ENCODE measurements at regions not wholly inside any gene's neighbourhood (a gene's known extent, or its start where the extent isn't known, plus 50 kb on each side); places are given as distances from the start of the nearest gene placed in this dataset.
A peak's percentile ranks its signal among the peaks of the same experiment; 100 is the strongest.
"Not testable (repeated sequence)": the region's sequence is repeated elsewhere in the genome, so short reads cannot be mapped to it uniquely, and the experiment has no call there.

DNA sequence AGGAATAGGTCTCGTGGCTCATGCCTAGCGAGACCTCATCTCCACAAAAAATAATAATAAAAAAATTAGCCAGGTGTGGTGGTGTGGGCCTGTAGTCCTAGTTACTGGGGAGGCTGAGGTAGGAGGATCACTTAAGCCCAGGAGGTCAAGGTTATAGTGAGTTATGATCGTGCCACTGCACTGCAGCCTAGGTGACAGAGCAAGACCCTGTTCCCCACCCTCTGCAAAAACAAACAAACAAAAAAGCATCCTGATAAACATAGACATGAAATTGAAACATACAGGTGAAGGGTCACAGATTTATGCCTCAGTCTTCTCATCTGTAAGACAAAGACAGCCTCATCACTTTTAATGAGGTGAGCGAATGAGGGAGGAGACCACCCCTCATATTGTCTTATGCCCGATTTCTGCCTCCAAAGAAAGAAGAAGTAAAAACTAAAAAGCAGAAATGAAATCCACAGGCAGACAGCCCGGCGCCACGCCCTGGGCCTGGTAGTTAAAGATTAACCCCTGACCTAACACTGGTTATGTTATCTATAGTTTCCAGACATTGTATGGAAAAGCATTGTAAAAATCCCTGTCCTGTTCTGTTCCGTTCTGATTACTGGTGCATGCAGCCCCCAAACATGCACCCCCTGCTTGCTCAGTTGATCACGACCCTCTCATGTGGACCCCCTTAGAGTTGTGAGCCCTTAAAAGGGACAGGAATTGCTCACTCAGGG is 138.5 kb downstream of the OR2B2 start:
- not testable (repeated sequence) for DNase-seq (ENCODE audit: low read depth, low spot score)

- peak; percentile 26 for DNase-seq (ENCODE audit: low read depth, low spot score)
Measured at GRCh38 chr6:27772261-27773001, 139.8 kb downstream of the OR2B2 start.

GRCh38 chr6:27771235-27771634 is 141.0 kb downstream of the OR2B2 start:
- DNase-seq (ENCODE audit: low read depth, low spot score): no peak

DNA sequence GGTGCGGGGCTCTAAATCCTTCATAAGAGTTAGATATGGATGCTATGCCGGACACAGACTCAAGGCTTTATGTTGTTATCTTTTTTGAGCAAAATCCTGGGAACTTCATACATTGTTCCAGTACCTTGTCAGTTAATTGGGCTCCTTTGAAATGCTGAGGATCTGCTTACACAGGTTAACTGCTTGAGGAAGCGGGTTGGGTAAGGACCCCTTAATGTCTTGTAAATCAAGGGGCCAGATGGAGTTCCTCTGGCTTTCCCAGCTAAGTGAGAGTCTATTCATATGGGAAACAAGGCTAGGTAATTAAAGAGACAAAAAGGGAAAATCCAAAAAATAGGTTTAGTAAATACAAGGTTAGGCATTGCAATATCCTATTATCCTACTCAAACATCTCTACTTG is 141.5 kb downstream of the OR2B2 start:
- DNase-seq (ENCODE audit: low read depth, low spot score): no peak

DNA sequence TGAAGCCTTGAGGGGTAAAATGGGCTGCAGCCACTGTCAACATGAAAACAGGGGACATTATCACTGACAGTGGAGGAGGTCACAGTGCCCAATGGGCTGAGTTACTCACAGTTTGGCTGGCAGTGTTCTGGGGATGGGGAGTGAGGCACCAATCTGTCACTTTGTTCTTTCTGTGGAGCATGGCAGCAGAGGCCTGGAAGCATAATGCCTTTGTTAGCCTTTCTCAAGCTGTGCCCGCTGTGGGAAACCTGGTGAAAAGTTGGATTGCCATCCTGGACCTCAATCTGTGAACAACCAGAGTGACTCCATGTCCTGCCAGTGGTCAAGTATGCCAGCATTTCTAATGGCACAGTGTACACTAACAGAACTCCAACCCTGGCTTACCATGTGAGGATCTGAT is 143.6 kb downstream of the OR2B2 start:
- no peak for DNase-seq (ENCODE audit: low read depth, low spot score)

DNA sequence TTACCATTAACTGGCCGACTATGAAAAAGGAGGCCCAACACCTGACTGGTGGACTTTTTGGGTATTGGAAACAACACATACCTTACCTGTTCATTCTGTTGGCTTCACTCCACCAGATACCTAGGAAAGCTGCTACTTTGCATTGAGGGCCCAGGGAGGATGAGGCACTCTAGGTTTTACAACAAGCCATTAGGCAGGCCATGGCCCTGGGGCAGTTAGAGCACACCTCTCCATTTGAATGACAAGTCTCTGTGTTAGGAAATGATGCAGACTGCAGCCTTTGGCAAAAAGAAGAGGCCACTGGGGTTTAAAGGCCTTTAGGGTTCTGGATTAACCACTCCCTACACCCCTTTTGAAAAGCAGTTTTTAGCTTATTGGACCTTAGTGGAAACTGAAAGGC is 144.3 kb downstream of the OR2B2 start:
- no peak for DNase-seq (ENCODE audit: low read depth, low spot score)

DNA sequence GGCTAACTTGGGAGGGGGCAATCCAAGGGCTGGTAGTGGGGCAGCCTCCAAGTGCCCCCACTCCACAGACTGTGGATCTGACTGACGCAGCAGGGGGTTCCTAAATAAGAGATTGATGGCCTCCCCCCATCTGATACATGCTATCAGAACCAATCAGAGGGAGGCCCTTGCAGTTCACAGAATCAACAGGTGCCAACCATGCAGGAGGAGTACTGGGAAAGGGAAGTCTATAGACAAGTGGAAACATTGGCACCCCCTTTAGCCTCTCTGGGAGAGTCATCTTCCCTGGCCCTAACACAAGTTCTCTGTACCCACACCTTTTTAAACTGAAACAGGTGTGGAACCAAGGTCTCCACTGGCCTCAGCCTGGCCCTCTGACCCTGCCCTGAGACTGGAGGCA is 145.8 kb downstream of the OR2B2 start:
- DNase-seq (ENCODE audit: low read depth, low spot score): no peak

- no peak for DNase-seq (ENCODE audit: low read depth, low spot score)
Measured at GRCh38 chr6:27765028-27765590, 147.1 kb downstream of the OR2B2 start.

DNA sequence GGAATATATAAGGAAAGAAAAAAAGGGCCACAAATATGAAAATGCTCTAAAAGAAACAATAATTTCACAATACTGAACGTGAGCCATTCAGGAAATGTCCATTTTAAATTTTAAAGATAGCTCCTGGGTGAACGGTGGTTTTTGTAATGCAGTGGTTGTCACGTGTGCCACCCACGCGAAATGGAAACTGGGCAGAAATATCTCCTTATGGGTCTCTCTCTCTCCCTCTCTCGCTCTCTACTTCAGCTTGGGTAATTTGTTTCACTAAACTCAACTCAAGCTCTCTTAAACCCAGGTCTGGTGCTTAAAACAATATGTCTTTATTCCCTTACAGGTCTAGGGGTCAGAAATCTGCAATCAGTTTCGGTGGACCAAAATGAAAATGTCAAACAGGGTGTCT is 150.8 kb downstream of the OR2B2 start:
- DNase-seq (ENCODE audit: low read depth, low spot score): no peak

GRCh38 chr6:27760464-27760863 is 151.7 kb downstream of the OR2B2 start:
- no peak for DNase-seq (ENCODE audit: low read depth, low spot score)

- DNase-seq (ENCODE audit: low read depth, low spot score): no peak
Measured at GRCh38 chr6:27759930-27760329, 152.3 kb downstream of the OR2B2 start.

- DNase-seq (ENCODE audit: low read depth, low spot score): no peak
Measured at GRCh38 chr6:27758491-27758890, 153.7 kb downstream of the OR2B2 start.

GRCh38 chr6:27757307-27757706 is 154.9 kb downstream of the OR2B2 start:
- DNase-seq (ENCODE audit: low read depth, low spot score): no peak

- DNase-seq (ENCODE audit: low read depth, low spot score): no peak
Measured at GRCh38 chr6:27755768-27756167, 156.4 kb downstream of the OR2B2 start.

DNA sequence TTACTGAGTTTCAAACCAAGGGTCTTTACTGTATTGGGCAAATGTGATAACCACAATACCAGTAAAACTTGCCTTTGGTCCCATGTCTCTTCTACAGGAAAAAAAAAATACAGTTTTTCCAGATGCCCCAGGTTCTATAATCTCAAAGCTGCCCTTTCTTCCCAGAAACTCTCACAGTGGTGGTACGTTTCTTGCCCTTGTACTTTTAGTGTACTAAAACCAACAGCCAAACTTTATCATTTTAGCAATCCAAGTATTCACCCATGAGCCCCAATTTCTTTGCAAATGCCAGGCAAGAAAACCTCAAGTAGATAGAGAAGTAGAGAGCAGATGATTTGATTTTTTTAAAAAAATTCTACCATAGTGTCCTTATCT is 157.8 kb downstream of the OR2B2 start:
- DNase-seq (ENCODE audit: low read depth, low spot score): no peak

DNA sequence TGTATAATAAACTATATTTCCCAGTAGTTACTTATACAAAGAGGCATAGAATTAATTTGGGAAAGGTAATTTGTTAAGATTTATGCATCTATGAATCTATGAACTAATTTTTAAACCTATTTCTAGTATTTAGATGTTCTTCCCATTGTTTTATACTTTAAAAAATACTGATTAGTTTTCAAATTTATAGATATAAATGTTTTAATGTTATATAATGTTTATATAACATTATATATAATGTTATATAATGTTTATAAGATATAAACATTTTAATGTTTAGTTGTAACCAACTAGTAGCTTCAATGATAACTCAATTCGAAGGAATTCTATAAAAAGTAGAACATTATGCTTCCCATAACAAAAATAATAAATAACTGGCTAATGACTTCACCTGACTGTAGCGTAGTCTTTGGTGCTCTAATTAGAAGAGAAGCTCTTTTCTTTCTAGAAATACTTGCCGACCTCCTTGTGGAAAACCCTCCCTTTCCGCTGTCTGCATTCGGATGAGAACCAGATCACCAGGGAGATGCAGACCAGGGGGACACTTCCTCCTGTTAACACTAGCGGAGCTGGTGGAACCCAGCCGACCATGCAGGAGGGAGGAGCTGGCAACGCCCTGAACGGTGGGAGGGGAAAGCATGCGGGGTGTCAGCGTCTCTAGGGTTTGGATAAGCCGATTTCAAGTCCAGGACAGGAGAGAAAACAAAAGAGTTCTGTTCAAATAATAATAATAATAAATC is 158.4 kb downstream of the OR2B2 start:
- DNase-seq (ENCODE audit: low read depth, low spot score): no peak

DNA sequence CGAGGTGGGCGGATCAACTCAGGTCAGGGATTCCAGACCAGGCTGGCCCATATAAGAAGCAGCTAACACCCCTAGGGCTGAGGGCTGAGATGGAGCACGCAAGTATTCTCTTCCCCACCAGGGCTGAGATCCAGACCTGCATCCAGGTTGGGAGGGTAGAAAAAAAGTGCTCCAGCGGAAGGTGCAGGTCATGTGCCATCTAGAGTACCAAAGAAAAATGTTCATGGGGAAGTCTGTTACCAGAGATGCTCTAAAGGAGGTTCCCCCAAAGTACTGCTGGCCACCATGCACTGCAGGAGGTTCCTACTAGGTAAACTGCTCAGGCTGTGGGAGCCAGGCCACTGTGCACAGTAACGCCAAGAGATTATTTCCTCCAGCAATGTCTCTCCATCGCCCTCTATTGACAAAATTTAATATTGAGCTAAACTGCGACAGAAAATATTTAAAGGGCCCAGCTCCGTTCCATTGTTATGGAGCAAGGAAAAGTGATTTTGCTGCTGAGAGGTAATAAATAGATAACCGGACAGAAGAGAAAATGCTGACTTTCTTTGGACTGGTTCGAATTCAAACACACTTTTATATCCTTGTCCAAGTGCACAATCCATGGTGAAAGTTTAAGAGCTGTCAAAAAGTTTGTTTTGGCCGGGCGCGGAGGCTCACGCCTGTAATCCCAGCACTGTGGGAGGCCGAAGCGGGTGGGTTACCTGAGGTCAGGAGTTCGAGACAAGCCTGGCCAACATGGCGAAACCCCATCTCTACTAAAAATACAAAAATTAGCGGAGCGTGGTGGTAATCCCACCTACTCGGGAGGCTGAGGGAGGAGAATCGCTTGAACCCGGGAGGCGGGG is 159.9 kb downstream of the OR2B2 start:
- no peak for DNase-seq (ENCODE audit: low read depth, low spot score)

- no peak for DNase-seq (ENCODE audit: low read depth, low spot score)
Measured at GRCh38 chr6:27748661-27749060, 163.5 kb downstream of the OR2B2 start.

- DNase-seq (ENCODE audit: low read depth, low spot score): no peak
Measured at GRCh38 chr6:27747637-27748036, 164.6 kb downstream of the OR2B2 start.

- not testable (repeated sequence) for DNase-seq (ENCODE audit: low read depth, low spot score)
Measured at GRCh38 chr6:27746860-27747259, 165.3 kb downstream of the OR2B2 start.

GRCh38 chr6:27743787-27744186 is 168.4 kb downstream of the OR2B2 start:
- DNase-seq (ENCODE audit: low read depth, low spot score): no peak
